Keratinocyte (primary cell): ENCODE measurements at regions not wholly inside any gene's neighbourhood (a gene's known extent, or its start where the extent isn't known, plus 50 kb on each side); places are given as distances from the start of the nearest gene placed in this dataset.
A peak's percentile ranks its signal among the peaks of the same experiment; 100 is the strongest.

ENCODE experiments used
- DNase-seq: peaks from one replicate; pipeline ENCODE4 v3.0.0-alpha.2; 2011; ENCODE audit warnings: low read depth, missing footprints, low spot score
- FAIRE-seq: peaks from 2 replicates; lab custom pipeline; 2011; peaks lifted over from hg19 to GRCh38; lab: Jason Lieb, UNC
- H2AFZ ChIP-seq: 2 replicates; pipeline ENCODE4 v1.6.0; 2012; ENCODE audit warnings: low read length, control low read depth, inconsistent platforms; ENCODE audit not compliant: control insufficient read depth
- H3K27ac ChIP-seq: 2 replicates; pipeline ENCODE4 v1.5.1; 2011; ENCODE audit warnings: low read length; ENCODE audit not compliant: control insufficient read depth, insufficient read depth
- H3K27me3 ChIP-seq: 3 replicates; pipeline ENCODE4 v1.6.0; 2011; ENCODE audit warnings: low read length; ENCODE audit not compliant: control insufficient read depth, insufficient read depth; ENCODE audit errors: extremely low read depth
- H3K36me3 ChIP-seq, 2 experiments: 2 replicates in 1 of 2; 3 replicates in 1 of 2; pipeline ENCODE4 v1.5.1; 2011; ENCODE audit warnings: low read length in 2 of 2, mild to moderate bottlenecking in 1 of 2; ENCODE audit not compliant: control insufficient read depth in 2 of 2, insufficient read depth in 2 of 2; ENCODE audit errors: extremely low read depth in 1 of 2
- H3K4me1 ChIP-seq: 3 replicates; pipeline ENCODE4 v1.5.1; 2011; ENCODE audit warnings: low read length; ENCODE audit not compliant: control insufficient read depth, insufficient read depth; ENCODE audit errors: extremely low read depth
- H3K4me2 ChIP-seq: 3 replicates; pipeline ENCODE4 v1.6.0; 2011; ENCODE audit warnings: low read depth, low read length; ENCODE audit not compliant: control insufficient read depth, insufficient read depth; ENCODE audit errors: extremely low read depth
- H3K4me3 ChIP-seq, 3 experiments: fragments of 200-600 bp in 1 of 3; sonication (generic) in 1 of 3; 2 replicates in 2 of 3; 3 replicates in 1 of 3; pipeline ENCODE4 v1.5.1; 2011 to 2016; ENCODE audit warnings: low read length in 3 of 3, mild to moderate bottlenecking in 3 of 3, control low read depth in 2 of 3, inconsistent platforms in 1 of 3, low read depth in 1 of 3, mixed read lengths in 1 of 3, mixed run types in 1 of 3, moderate library complexity in 1 of 3; ENCODE audit not compliant: control insufficient read depth in 2 of 3, insufficient read depth in 2 of 3; ENCODE audit errors: extremely low read depth in 1 of 3
- H3K79me2 ChIP-seq: 2 replicates; pipeline ENCODE4 v1.6.0; 2012; ENCODE audit warnings: low read length; ENCODE audit not compliant: control insufficient read depth, insufficient read depth
- H3K9ac ChIP-seq: 3 replicates; pipeline ENCODE4 v1.6.0; 2011; ENCODE audit warnings: low read length; ENCODE audit not compliant: control insufficient read depth, insufficient read depth; ENCODE audit errors: extremely low read depth
- H3K9me1 ChIP-seq: 3 replicates; pipeline ENCODE4 v1.6.0; 2011; ENCODE audit warnings: low read length; ENCODE audit not compliant: control insufficient read depth, insufficient read depth; ENCODE audit errors: extremely low read depth
- H3K9me3 ChIP-seq: 2 replicates; pipeline ENCODE4 v1.5.1; 2012; ENCODE audit warnings: low read depth, low read length; ENCODE audit not compliant: control insufficient read depth
- H4K20me1 ChIP-seq: 3 replicates; pipeline ENCODE4 v1.6.0; 2011; ENCODE audit warnings: low read length; ENCODE audit not compliant: control insufficient read depth, insufficient read depth; ENCODE audit errors: extremely low read depth
- EZH2 ChIP-seq: IDR thresholded peaks from one replicate; pipeline ENCODE4 v1.6.1; 2012; ENCODE audit warnings: inconsistent platforms, mild to moderate bottlenecking, low read length, moderate library complexity
- dilution Hi-C: fragments of 300-500 bp; cut with MboI; formaldehyde crosslinking; loops from one replicate; pipeline ENCODE4 v1.7.0; 2020; ENCODE audit warnings: low sequenced_read_pairs; ENCODE audit not compliant: extremely low pct_ligation_motif_present
- TF ChIP-seq, protein P1 (sequence below), 3 experiments: IDR thresholded peaks in 1 of 3; conservative IDR thresholded peaks in 1 of 3; optimal IDR thresholded peaks in 1 of 3; 2 replicates in 2 of 3; 3 replicates in 1 of 3; pipeline versions ENCODE3 to v1.5.1; 2011; ENCODE audit warnings: low read length in 3 of 3, mild to moderate bottlenecking in 3 of 3, moderate library complexity in 2 of 3, control low read depth in 1 of 3, inconsistent platforms in 1 of 3; ENCODE audit not compliant: insufficient read depth in 2 of 3; ENCODE audit errors: extremely low read depth in 1 of 3

DNA sequence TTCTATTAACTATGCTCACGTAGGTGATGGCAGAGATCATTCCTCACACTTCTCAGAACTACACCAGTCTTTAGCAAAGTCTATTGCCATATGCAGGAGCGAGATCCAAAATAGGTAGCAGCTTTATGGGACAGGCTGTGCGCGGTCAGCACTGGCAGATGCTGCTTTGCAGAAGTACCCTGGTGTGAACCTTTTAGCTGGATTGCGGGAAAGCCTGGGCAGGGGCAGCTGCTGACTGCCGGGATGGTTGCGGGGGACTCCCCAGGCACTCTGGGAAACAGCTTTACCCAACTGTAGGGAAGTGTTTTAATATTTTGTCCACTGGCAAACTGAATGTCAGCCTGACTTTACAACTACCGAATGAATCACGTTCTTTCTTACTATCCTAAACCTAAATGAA lies 251.3 kb downstream of the HS3ST3A1 start:
- no peak for TF ChIP-seq EZH2
- TF ChIP-seq, protein P1, sequence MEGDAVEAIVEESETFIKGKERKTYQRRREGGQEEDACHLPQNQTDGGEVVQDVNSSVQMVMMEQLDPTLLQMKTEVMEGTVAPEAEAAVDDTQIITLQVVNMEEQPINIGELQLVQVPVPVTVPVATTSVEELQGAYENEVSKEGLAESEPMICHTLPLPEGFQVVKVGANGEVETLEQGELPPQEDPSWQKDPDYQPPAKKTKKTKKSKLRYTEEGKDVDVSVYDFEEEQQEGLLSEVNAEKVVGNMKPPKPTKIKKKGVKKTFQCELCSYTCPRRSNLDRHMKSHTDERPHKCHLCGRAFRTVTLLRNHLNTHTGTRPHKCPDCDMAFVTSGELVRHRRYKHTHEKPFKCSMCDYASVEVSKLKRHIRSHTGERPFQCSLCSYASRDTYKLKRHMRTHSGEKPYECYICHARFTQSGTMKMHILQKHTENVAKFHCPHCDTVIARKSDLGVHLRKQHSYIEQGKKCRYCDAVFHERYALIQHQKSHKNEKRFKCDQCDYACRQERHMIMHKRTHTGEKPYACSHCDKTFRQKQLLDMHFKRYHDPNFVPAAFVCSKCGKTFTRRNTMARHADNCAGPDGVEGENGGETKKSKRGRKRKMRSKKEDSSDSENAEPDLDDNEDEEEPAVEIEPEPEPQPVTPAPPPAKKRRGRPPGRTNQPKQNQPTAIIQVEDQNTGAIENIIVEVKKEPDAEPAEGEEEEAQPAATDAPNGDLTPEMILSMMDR (optimal IDR thresholded peaks at IDR 0.05 in 1 of 3, IDR thresholded peaks at IDR 0.05 in 1 of 3, conservative IDR thresholded peaks at IDR 0.05 in 1 of 3; ENCODE audit: extremely low read depth in 1 of 3, insufficient read depth in 2 of 3, low read length in 3 of 3): no peak
- H3K4me3 ChIP-seq: no peak overlapping the region
- no peaks in the 10 kb centered on the region for H3K27me3 ChIP-seq
- dilution Hi-C loops: no loop called here
- H3K9me3 ChIP-seq: peaks cover 2% of the 10 kb centered on the region
- no peak overlapping the region for H2AFZ ChIP-seq
- FAIRE-seq (no peak), DNase-seq (no peak)
- no peaks in the 10 kb centered on the region for H3K36me3 ChIP-seq
- H3K79me2 ChIP-seq: no peaks in the 10 kb centered on the region
- H3K4me2 ChIP-seq: no peak overlapping the region
- H3K9ac ChIP-seq: no peak overlapping the region
- H3K9me1 ChIP-seq: no peaks in the 10 kb centered on the region
- no peak overlapping the region for H3K27ac ChIP-seq
- H3K4me1 ChIP-seq: peaks cover 21% of the 10 kb centered on the region
- H4K20me1 ChIP-seq: no peaks in the 10 kb centered on the region

- Histone ChIP-seq H3K4me2 (peak overlapping the region; percentile 39), H3K27me3 (no peaks in the 10 kb centered on the region), H3K79me2 (no peaks in the 10 kb centered on the region), H2AFZ (no peak overlapping the region), H3K4me3 (peak overlapping the region in 1 of 3 experiments; percentile 36), H3K36me3 (no peaks in the 10 kb centered on the region), H3K4me1 (peaks cover 21% of the 10 kb centered on the region), H3K27ac (peak overlapping the region; percentile 92), H3K9me3 (peaks cover 2% of the 10 kb centered on the region), H4K20me1 (no peaks in the 10 kb centered on the region), H3K9me1 (no peaks in the 10 kb centered on the region), H3K9ac (peak overlapping the region; percentile 58)
- peak; percentile 93 for DNase-seq
- dilution Hi-C loops: no loop called here
- TF ChIP-seq EZH2: no peak
- TF ChIP-seq, protein P1 (optimal IDR thresholded peaks at IDR 0.05 in 1 of 3, IDR thresholded peaks at IDR 0.05 in 1 of 3, conservative IDR thresholded peaks at IDR 0.05 in 1 of 3; ENCODE audit: extremely low read depth in 1 of 3, insufficient read depth in 2 of 3, low read length in 3 of 3): no peak
- FAIRE-seq: peak; percentile 82
Measured at GRCh38 chr17:13346996-13347762, 254.6 kb downstream of the HS3ST3A1 start.
